ENCODE measurements at regions not wholly inside any gene's neighbourhood (a gene's known extent, or its start where the extent isn't known, plus 50 kb on each side); places are given as distances from the start of the nearest gene placed in this dataset.

GRCh38 chr15:69956417-69956816 lies 141.3 kb downstream of the TLE3 start:
- TF ChIP-seq, protein P1, sequence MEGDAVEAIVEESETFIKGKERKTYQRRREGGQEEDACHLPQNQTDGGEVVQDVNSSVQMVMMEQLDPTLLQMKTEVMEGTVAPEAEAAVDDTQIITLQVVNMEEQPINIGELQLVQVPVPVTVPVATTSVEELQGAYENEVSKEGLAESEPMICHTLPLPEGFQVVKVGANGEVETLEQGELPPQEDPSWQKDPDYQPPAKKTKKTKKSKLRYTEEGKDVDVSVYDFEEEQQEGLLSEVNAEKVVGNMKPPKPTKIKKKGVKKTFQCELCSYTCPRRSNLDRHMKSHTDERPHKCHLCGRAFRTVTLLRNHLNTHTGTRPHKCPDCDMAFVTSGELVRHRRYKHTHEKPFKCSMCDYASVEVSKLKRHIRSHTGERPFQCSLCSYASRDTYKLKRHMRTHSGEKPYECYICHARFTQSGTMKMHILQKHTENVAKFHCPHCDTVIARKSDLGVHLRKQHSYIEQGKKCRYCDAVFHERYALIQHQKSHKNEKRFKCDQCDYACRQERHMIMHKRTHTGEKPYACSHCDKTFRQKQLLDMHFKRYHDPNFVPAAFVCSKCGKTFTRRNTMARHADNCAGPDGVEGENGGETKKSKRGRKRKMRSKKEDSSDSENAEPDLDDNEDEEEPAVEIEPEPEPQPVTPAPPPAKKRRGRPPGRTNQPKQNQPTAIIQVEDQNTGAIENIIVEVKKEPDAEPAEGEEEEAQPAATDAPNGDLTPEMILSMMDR (conservative IDR thresholded peaks at IDR 0.05; ENCODE audit: low read depth, low read length): no peak
- TF ChIP-seq CEBPB (IDR thresholded peaks at IDR 0.05; ENCODE audit: low read depth, low read length) (no peak), RFX5 (IDR thresholded peaks at IDR 0.05; ENCODE audit: low read depth, low read length) (no peak), SMC3 (IDR thresholded peaks at IDR 0.05; ENCODE audit: low read depth, low read length) (no peak), MAZ (IDR thresholded peaks at IDR 0.05; ENCODE audit: borderline replicate concordance, low read depth, low read length) (no peak), POLR2A (IDR thresholded peaks at IDR 0.05; ENCODE audit: low read depth, low read length) (no peak), CHD1 (IDR thresholded peaks at IDR 0.05; ENCODE audit: low read depth, low read length) (no peak), RAD21 (IDR thresholded peaks at IDR 0.05; ENCODE audit: low read length) (no peak), RCOR1 (IDR thresholded peaks at IDR 0.05; ENCODE audit: insufficient replicate concordance, low read length) (no peak), MAFK (IDR thresholded peaks at IDR 0.05; ENCODE audit: low read depth, low read length) (no peak)
- TF ChIP-seq, protein P2, sequence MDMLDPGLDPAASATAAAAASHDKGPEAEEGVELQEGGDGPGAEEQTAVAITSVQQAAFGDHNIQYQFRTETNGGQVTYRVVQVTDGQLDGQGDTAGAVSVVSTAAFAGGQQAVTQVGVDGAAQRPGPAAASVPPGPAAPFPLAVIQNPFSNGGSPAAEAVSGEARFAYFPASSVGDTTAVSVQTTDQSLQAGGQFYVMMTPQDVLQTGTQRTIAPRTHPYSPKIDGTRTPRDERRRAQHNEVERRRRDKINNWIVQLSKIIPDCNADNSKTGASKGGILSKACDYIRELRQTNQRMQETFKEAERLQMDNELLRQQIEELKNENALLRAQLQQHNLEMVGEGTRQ (IDR thresholded peaks at IDR 0.05; ENCODE audit: low read depth, low read length): no peak
